HepG2 (cell line): ENCODE measurements at regions not wholly inside any gene's neighbourhood (a gene's known extent, or its start where the extent isn't known, plus 50 kb on each side); places are given as distances from the start of the nearest gene placed in this dataset.

Experiments used
- ATAC-seq: fragments of 200-7000 bp; cut with Tn5 transposase; 3 replicates; pipeline ENCODE4 v1.9.1; 2020; ENCODE audit warnings: mild to moderate bottlenecking, moderate library complexity
- BruUV-seq: library from RNA; stranded (reverse); fragments of 400-500 nt; replicated peaks from 2 replicates; lab custom pipeline; 2021; lab: Mats Ljungman, UMichigan
- CTCF ChIA-PET: fragments of 300-600 bp; formaldehyde crosslinking; extraction: SDS; loops from one replicate; lab custom pipeline; 2021; ENCODE audit warnings: low total read pairs, inconsistent platforms, low intra/inter-chr PET ratio; lab: Yijun Ruan, JAX
- POLR2A ChIA-PET: fragments of 350-600 bp; sonication (Branson Sonifier 250); formaldehyde crosslinking; loops from one replicate; lab custom pipeline; 2020; ENCODE audit warnings: antibody characterized with exemption, inconsistent platforms; lab: Yijun Ruan, JAX
- DNase-seq: peaks from one replicate; pipeline ENCODE4 v3.0.0-alpha.2; 2015; ENCODE audit warnings: low spot score
- FAIRE-seq: peaks from 3 replicates; lab custom pipeline; 2011; peaks lifted over from hg19 to GRCh38; lab: Jason Lieb, UNC
- H2AFZ ChIP-seq: one replicate; pipeline ENCODE4 v1.6.1; 2011; ENCODE audit warnings: low read length, inconsistent platforms
- H3K27ac ChIP-seq: fragments of 300-600 bp; 3 replicates; pipeline ENCODE4 v1.8.0; 2011; ENCODE audit warnings: mixed run types, mild to moderate bottlenecking, mixed read lengths, low read length, inconsistent platforms; ENCODE audit not compliant: insufficient read depth; ENCODE audit errors: extremely low read length
- H3K27me3 ChIP-seq, 2 experiments: fragments of 200-600 bp in 1 of 2; 2 replicates in 1 of 2; 3 replicates in 1 of 2; pipeline versions ENCODE4 v1.6.0 to v1.8.0; 2011; ENCODE audit warnings: low read length in 2 of 2, mild to moderate bottlenecking in 2 of 2, moderate library complexity in 2 of 2, inconsistent platforms in 1 of 2; ENCODE audit not compliant: insufficient read depth in 2 of 2, control insufficient read depth in 1 of 2
- H3K36me3 ChIP-seq, 2 experiments: fragments of 200-600 bp in 1 of 2; replicated peaks in 1 of 2; 2 replicates in 1 of 2; 3 replicates in 1 of 2; pipeline versions ENCODE4 v1.5.1 to v1.8.0; 2011; ENCODE audit warnings: low read length in 2 of 2, inconsistent platforms in 1 of 2; ENCODE audit not compliant: insufficient read depth in 2 of 2, control insufficient read depth in 1 of 2
- H3K4me1 ChIP-seq: 2 replicates; pipeline ENCODE4 v1.5.1; 2012; ENCODE audit warnings: low read length, inconsistent platforms; ENCODE audit not compliant: insufficient read depth
- H3K4me2 ChIP-seq: 2 replicates; pipeline ENCODE4 v1.6.0; 2011; ENCODE audit warnings: low read depth, low read length, inconsistent platforms
- H3K4me3 ChIP-seq, 3 experiments: fragments of 200-600 bp in 1 of 3; sonication (generic), shearing (Covaris generic) in 1 of 3; replicated peaks in 1 of 3; 2 replicates each; pipeline ENCODE4 v1.5.1; 2011 to 2016; ENCODE audit warnings: low read length in 3 of 3, inconsistent platforms in 2 of 3, low read depth in 2 of 3, mild to moderate bottlenecking in 2 of 3, control low read depth in 1 of 3, mixed read lengths in 1 of 3; ENCODE audit not compliant: insufficient read depth in 1 of 3
- H3K79me2 ChIP-seq: one replicate; pipeline ENCODE4 v1.6.1; 2011; ENCODE audit warnings: low read length, inconsistent platforms; ENCODE audit not compliant: insufficient read depth
- H3K9ac ChIP-seq: 2 replicates; pipeline ENCODE4 v1.6.0; 2011; ENCODE audit warnings: mild to moderate bottlenecking, low read depth, low read length, inconsistent platforms; ENCODE audit not compliant: insufficient read depth
- H3K9me3 ChIP-seq: 2 replicates; pipeline ENCODE4 v1.5.1; 2012; ENCODE audit warnings: mild to moderate bottlenecking, low read length
- H4K20me1 ChIP-seq: 2 replicates; pipeline ENCODE4 v1.6.0; 2011; ENCODE audit warnings: inconsistent platforms, mild to moderate bottlenecking, low read length, moderate library complexity; ENCODE audit not compliant: insufficient read depth
- CBX1 ChIP-seq: IDR thresholded peaks from one replicate; pipeline ENCODE4 v1.6.1; 2016; ENCODE audit warnings: antibody characterized with exemption, low read depth
- EED ChIP-seq: sonication (generic); formaldehyde crosslinking; IDR thresholded peaks from 2 replicates; pipeline ENCODE4 v1.5.0; 2020; ENCODE audit warnings: mild to moderate bottlenecking, missing genetic modification reagents
- FOXA3 ChIP-seq: IDR thresholded peaks from 2 replicates; pipeline ENCODE4 v1.6.1; 2016; ENCODE audit warnings: missing genetic modification reagents, missing compliant biosample characterization
- FOXK2 ChIP-seq: fragments of 450-650 bp; IDR thresholded peaks from 2 replicates; pipeline ENCODE4 v1.6.1; 2016
- GTF2F1 ChIP-seq: fragments of 150-350 bp; IDR thresholded peaks from 2 replicates; pipeline ENCODE4 v1.6.1; 2014; ENCODE audit warnings: low read length
- JDP2 ChIP-seq: sonication (generic); formaldehyde crosslinking; IDR thresholded peaks from 2 replicates; pipeline ENCODE4 v1.8.1; 2022; ENCODE audit warnings: missing genetic modification reagents, borderline replicate concordance
- KLF11 ChIP-seq: IDR thresholded peaks from 2 replicates; pipeline ENCODE4 v1.6.1; 2016; ENCODE audit warnings: missing compliant biosample characterization
- U2AF1 ChIP-seq: fragments of 200-400 bp; formaldehyde crosslinking; optimal IDR thresholded peaks from 2 replicates; pipeline ENCODE3; 2017; ENCODE audit warnings: mild to moderate bottlenecking, low read depth, low read length
- ZFY ChIP-seq: sonication (generic); formaldehyde crosslinking; IDR thresholded peaks from 2 replicates; pipeline ENCODE4 v1.4.0; 2020; ENCODE audit warnings: missing genetic modification reagents
- ZNF121 ChIP-seq: sonication (generic); formaldehyde crosslinking; IDR thresholded peaks from 2 replicates; pipeline ENCODE4 v1.5.0; 2020; ENCODE audit warnings: mild to moderate bottlenecking, missing genetic modification reagents
- ZNF629 ChIP-seq: sonication (generic); formaldehyde crosslinking; conservative IDR thresholded peaks from 2 replicates; pipeline ENCODE4 v1.5.0; 2020; ENCODE audit warnings: missing genetic modification reagents
- ZNF747 ChIP-seq: sonication (generic); formaldehyde crosslinking; IDR thresholded peaks from 2 replicates; pipeline ENCODE4 v1.8.1; 2023; ENCODE audit warnings: missing genetic modification reagents, mild to moderate bottlenecking, borderline replicate concordance
- WGBS: methylation state at CpG from one replicate; pipeline ENCODE4 v1.1.6; 2017; ENCODE audit warnings: low lambda C conversion rate; 5-methylcytosine and 5-hydroxymethylcytosine counted together
- in situ Hi-C: cut with HindIII; loops from 2 replicates; pipeline ENCODE4 v1.10.0; 2017; ENCODE audit warnings: low pct_unique_long_range_greater_than_20kb; ENCODE audit not compliant: extremely low pct_ligation_motif_present
- intact Hi-C: fragments of 100-400 bp; cut with micrococcal nuclease; formaldehyde crosslinking; loops from one replicate; pipeline ENCODE4 v1.10.0; 2022; ENCODE audit not compliant: unreplicated experiment
- TF ChIP-seq, protein P1 (sequence below): sonication (generic); formaldehyde crosslinking; IDR thresholded peaks from 2 replicates; pipeline ENCODE4 v1.5.0; 2020; ENCODE audit warnings: missing genetic modification reagents
- TF ChIP-seq, protein P2 (sequence below): IDR thresholded peaks from 2 replicates; pipeline ENCODE4 v1.6.1; 2016; ENCODE audit warnings: low read depth, borderline replicate concordance

DNA sequence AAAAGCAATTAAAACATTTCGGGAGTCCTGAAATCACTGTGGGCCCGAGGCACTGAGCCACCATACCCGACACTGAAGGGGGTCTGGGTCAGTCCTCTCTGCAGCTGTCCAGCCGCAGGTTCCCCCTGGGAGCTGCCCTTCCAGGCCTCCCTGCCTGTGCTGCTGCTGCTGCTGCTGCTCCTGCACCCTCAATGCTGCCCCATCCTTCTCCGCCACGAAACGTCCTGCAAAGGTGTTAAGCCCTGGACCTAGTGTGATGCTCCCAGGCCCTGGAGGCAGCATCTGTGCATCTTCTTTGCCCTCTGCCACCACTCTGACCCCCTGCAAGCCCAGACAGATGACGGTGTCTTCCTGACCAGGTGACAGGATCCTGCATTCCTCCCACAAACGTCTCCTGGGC lies 513.3 kb downstream of the NPHP4 start:
- H3K4me2 ChIP-seq: no peak overlapping the region
- no TSS peak for BruUV-seq
- POLR2A ChIA-PET: no interaction called here
- FAIRE-seq: no peak
- no peaks in the 10 kb centered on the region for H3K9me3 ChIP-seq
- TF ChIP-seq FOXA3 (CRISPR knock-in tag) (no peak), EED (no peak), U2AF1 (no peak), JDP2 (CRISPR knock-in tag) (no peak), FOXK2 (no peak), ZNF121 (no peak), KLF11 (CRISPR knock-in tag) (no peak)
- TF ChIP-seq, all 625 proteins: peak for 0
- no peak overlapping the region for H2AFZ ChIP-seq
- in situ Hi-C loops: no loop called here
- no peak overlapping the region for H3K4me3 ChIP-seq
- H3K79me2 ChIP-seq: no peaks in the 10 kb centered on the region
- CTCF ChIA-PET: no interaction called here
- intact Hi-C loops: no loop called here
- H3K36me3 ChIP-seq: no peaks in the 10 kb centered on the region
- no peaks in the 10 kb centered on the region for H4K20me1 ChIP-seq
- ATAC-seq: no peak
- H3K9ac ChIP-seq: no peak overlapping the region
- WGBS: 2% methylated on average over 5 of the region's 9 CpGs
- no peak for DNase-seq
- H3K27me3 ChIP-seq: peaks cover 5 to 56% of the 10 kb centered on the region in 2 experiments; a peak in 4 of 5 replicates
- H3K27ac ChIP-seq: no peak overlapping the region
- H3K4me1 ChIP-seq: no peaks in the 10 kb centered on the region

DNA sequence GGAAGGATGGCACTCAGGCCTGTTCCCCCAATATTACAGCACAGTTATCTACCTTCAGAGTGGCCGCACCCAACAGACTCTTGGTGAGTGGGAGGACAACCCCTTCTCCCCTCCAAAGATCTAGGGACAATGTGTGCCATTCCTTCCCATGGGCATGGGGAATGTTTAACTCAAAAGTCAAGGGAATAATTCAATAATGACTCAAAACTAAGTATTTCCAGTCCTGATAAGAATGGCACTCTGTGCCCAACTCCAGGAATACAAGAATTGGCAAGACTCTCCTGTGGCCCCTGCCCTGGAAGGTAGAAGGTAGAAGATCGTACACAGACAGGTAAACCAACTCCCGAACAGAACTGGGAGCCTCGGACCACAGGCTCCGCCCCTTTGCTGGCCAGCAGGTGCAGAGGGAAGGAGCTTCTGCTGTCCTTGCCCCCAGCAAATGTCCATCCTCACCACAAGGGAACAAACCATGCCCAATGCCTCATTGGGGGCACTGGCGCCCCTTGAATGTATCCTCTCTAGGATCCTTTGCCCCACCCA lies 514.0 kb downstream of the NPHP4 start:
- BruUV-seq: no TSS peak
- ChIA-PET CTCF (no interaction called here), POLR2A (no interaction called here)
- Histone ChIP-seq H3K36me3 (no peaks in the 10 kb centered on the region), H3K27ac (no peak overlapping the region), H3K4me1 (no peaks in the 10 kb centered on the region), H3K4me3 (no peak overlapping the region), H3K9ac (no peak overlapping the region), H3K9me3 (no peaks in the 10 kb centered on the region), H4K20me1 (no peaks in the 10 kb centered on the region), H3K4me2 (no peak overlapping the region), H2AFZ (no peak overlapping the region), H3K79me2 (no peaks in the 10 kb centered on the region), H3K27me3 (peaks cover 5 to 57% of the 10 kb centered on the region in 2 experiments; a peak in 4 of 5 replicates)
- FAIRE-seq (no peak), ATAC-seq (no peak), DNase-seq (no peak)
- in situ Hi-C loops (no loop called here), intact Hi-C loops (no loop called here)
- 3% methylated on average over 5 of the region's 6 CpGs for WGBS
- TF ChIP-seq GTF2F1: no peak
- no peak for TF ChIP-seq ZNF747 (CRISPR knock-in tag)
- TF ChIP-seq, protein P1, sequence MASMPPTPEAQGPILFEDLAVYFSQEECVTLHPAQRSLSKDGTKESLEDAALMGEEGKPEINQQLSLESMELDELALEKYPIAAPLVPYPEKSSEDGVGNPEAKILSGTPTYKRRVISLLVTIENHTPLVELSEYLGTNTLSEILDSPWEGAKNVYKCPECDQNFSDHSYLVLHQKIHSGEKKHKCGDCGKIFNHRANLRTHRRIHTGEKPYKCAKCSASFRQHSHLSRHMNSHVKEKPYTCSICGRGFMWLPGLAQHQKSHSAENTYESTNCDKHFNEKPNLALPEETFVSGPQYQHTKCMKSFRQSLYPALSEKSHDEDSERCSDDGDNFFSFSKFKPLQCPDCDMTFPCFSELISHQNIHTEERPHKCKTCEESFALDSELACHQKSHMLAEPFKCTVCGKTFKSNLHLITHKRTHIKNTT (CRISPR knock-in tag): no peak
- TF ChIP-seq, protein P2, sequence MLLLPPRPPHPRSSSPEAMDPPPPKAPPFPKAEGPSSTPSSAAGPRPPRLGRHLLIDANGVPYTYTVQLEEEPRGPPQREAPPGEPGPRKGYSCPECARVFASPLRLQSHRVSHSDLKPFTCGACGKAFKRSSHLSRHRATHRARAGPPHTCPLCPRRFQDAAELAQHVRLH (CRISPR knock-in tag): no peak
- no peak for TF ChIP-seq CBX1
- TF ChIP-seq ZFY (CRISPR knock-in tag): no peak
- no peak for TF ChIP-seq ZNF629
